SK-N-SH (cell line): ENCODE measurements at regions not wholly inside any gene's neighbourhood (a gene's known extent, or its start where the extent isn't known, plus 50 kb on each side); places are given as distances from the start of the nearest gene placed in this dataset.

ENCODE experiments used
- CTCF ChIA-PET: fragments of 300-600, 350-600 bp; formaldehyde crosslinking; extraction: SDS; loops from one replicate; lab custom pipeline; 2021; lab: Yijun Ruan, JAX
- POLR2A ChIA-PET: fragments of 350-600 bp; sonication (Branson Sonifier 250); formaldehyde crosslinking; extraction: SDS; loops from one replicate; lab custom pipeline; 2020; ENCODE audit warnings: antibody characterized with exemption, inconsistent platforms; lab: Yijun Ruan, JAX
- DNase-seq: peaks from one replicate; pipeline ENCODE4 v3.0.0; 2012
- H2AFZ ChIP-seq: fragments of 200-600 bp; sonication (generic); 2 replicates; pipeline ENCODE4 v1.8.1; 2016; ENCODE audit warnings: antibody characterized with exemption, mild to moderate bottlenecking, low read depth
- H3F3A ChIP-seq: fragments of 200-600 bp; sonication (generic); replicated peaks from 2 replicates; pipeline ENCODE3; 2016; ENCODE audit warnings: antibody characterized with exemption, mild to moderate bottlenecking; ENCODE audit not compliant: insufficient read depth
- H3K27ac ChIP-seq, 2 experiments: fragments of 200-500 bp in 1 of 2; fragments of 200-600 bp in 1 of 2; sonication (Bioruptor generic) in 1 of 2; sonication (generic), shearing (Covaris generic) in 1 of 2; 2 replicates each; pipeline versions ENCODE4 v1.5.1 to v1.6.1; 2014 to 2016; ENCODE audit warnings: low read depth in 2 of 2, inconsistent platforms in 1 of 2, low read length in 1 of 2, mild to moderate bottlenecking in 1 of 2, mixed read lengths in 1 of 2
- H3K27me3 ChIP-seq: fragments of 200-600 bp; sonication (generic), shearing (Covaris generic); 2 replicates; pipeline ENCODE4 v1.6.1; 2016; ENCODE audit warnings: mixed run types; ENCODE audit not compliant: insufficient read depth
- H3K36me3 ChIP-seq, 2 experiments: fragments of 200-500 bp in 1 of 2; fragments of 200-600 bp in 1 of 2; sonication (Bioruptor generic) in 1 of 2; sonication (generic) in 1 of 2; replicated peaks in 1 of 2; 2 replicates each; pipeline versions ENCODE3 to v1.5.1; 2014 to 2016; ENCODE audit warnings: low read length in 1 of 2, mild to moderate bottlenecking in 1 of 2; ENCODE audit not compliant: insufficient read depth in 2 of 2, control insufficient read depth in 1 of 2
- H3K4me1 ChIP-seq, 2 experiments: fragments of 200-500 bp in 1 of 2; fragments of 200-600 bp in 1 of 2; sonication (Bioruptor generic) in 1 of 2; sonication (generic), shearing (Covaris generic) in 1 of 2; 2 replicates each; pipeline versions ENCODE4 v1.5.1 to v1.6.1; 2014 to 2016; ENCODE audit warnings: low read depth in 1 of 2, low read length in 1 of 2, mixed run types in 1 of 2; ENCODE audit not compliant: insufficient read depth in 2 of 2, control insufficient read depth in 1 of 2
- H3K4me2 ChIP-seq: fragments of 200-600 bp; sonication (generic), shearing (Covaris generic); 2 replicates; pipeline ENCODE4 v1.6.1; 2017; ENCODE audit warnings: mixed run types
- H3K4me3 ChIP-seq, 2 experiments: fragments of 200-500 bp in 1 of 2; fragments of 200-600 bp in 1 of 2; sonication (Bioruptor generic) in 1 of 2; sonication (generic), shearing (Covaris generic) in 1 of 2; 2 replicates each; pipeline versions ENCODE4 v1.5.1 to v1.8.1; 2014 to 2016; ENCODE audit warnings: low read depth in 2 of 2, inconsistent platforms in 1 of 2, low read length in 1 of 2, mild to moderate bottlenecking in 1 of 2, mixed read lengths in 1 of 2, moderate library complexity in 1 of 2
- H3K79me2 ChIP-seq: fragments of 200-600 bp; sonication (generic); 2 replicates; pipeline ENCODE4 v1.8.1; 2017; ENCODE audit warnings: mild to moderate bottlenecking; ENCODE audit not compliant: insufficient read depth
- H3K9ac ChIP-seq: fragments of 200-600 bp; sonication (generic); 2 replicates; pipeline ENCODE4 v1.6.1; 2017; ENCODE audit warnings: mixed run types
- H3K9me2 ChIP-seq: fragments of 200-600 bp; sonication (generic); 2 replicates; pipeline ENCODE4 v1.6.1; 2017; ENCODE audit warnings: mixed run types
- H3K9me3 ChIP-seq: fragments of 200-600 bp; sonication (generic); 2 replicates; pipeline ENCODE4 v1.6.1; 2017; ENCODE audit warnings: mixed run types, mild to moderate bottlenecking, moderate library complexity
- H4K20me1 ChIP-seq: fragments of 200-600 bp; sonication (generic); 2 replicates; pipeline ENCODE4 v1.6.1; 2017; ENCODE audit warnings: mild to moderate bottlenecking, mixed run types; ENCODE audit not compliant: insufficient read depth
- CHD2 ChIP-seq: fragments of 150-350 bp; IDR thresholded peaks from 2 replicates; pipeline ENCODE4 v1.6.1; 2018; ENCODE audit warnings: low read length; ENCODE audit not compliant: partially characterized antibody
- EZH2phosphoT487 ChIP-seq: fragments of 200-600 bp; sonication (generic); IDR thresholded peaks from 2 replicates; pipeline ENCODE4 v1.6.1; 2017; ENCODE audit warnings: low read depth, mixed run types, mild to moderate bottlenecking, antibody characterized with exemption, moderate library complexity, borderline replicate concordance
- GABPA ChIP-seq: IDR thresholded peaks from 2 replicates; pipeline ENCODE4 v1.4.0; 2012; ENCODE audit warnings: low read depth, mild to moderate bottlenecking
- MEF2A ChIP-seq: IDR thresholded peaks from 2 replicates; pipeline ENCODE4 v1.4.0; 2012; ENCODE audit warnings: low read depth, borderline replicate concordance
- MXI1 ChIP-seq: IDR thresholded peaks from 2 replicates; pipeline ENCODE4 v1.6.1; 2012; ENCODE audit warnings: mild to moderate bottlenecking, low read depth, low read length, improper control_type of control experiment
- NFIC ChIP-seq: IDR thresholded peaks from 2 replicates; pipeline ENCODE4 v1.4.0; 2012; ENCODE audit warnings: borderline replicate concordance
- NRF1 ChIP-seq: IDR thresholded peaks from 2 replicates; pipeline ENCODE4 v1.6.1; 2012; ENCODE audit warnings: low read depth, mild to moderate bottlenecking, low read length
- RCOR1 ChIP-seq: fragments of 150-350 bp; IDR thresholded peaks from 2 replicates; pipeline ENCODE4 v1.6.1; 2017; ENCODE audit warnings: antibody characterized with exemption, low read length
- RXRA ChIP-seq: IDR thresholded peaks from 2 replicates; pipeline ENCODE4 v1.4.0; 2012; ENCODE audit warnings: low read depth, mild to moderate bottlenecking, borderline replicate concordance
- WGBS: methylation state at CpG from one replicate; pipeline ENCODE4 v1.1.6; 2017; ENCODE audit warnings: low lambda C conversion rate; 5-methylcytosine and 5-hydroxymethylcytosine counted together
- TF ChIP-seq, protein P1 (sequence below): fragments of 150-350 bp; IDR thresholded peaks from 2 replicates; pipeline ENCODE4 v1.6.1; 2016; ENCODE audit warnings: mild to moderate bottlenecking, low read depth, low read length
- TF ChIP-seq, protein P2 (sequence below): fragments of 150-350 bp; IDR thresholded peaks from 2 replicates; pipeline ENCODE4 v1.6.1; 2017; ENCODE audit warnings: antibody characterized with exemption, low read length, low read depth, borderline replicate concordance
- TF ChIP-seq, protein P3 (sequence below): IDR thresholded peaks from 2 replicates; pipeline ENCODE4 v1.4.0; 2012; ENCODE audit warnings: low read depth, borderline replicate concordance
- TF ChIP-seq, protein P4 (sequence below): IDR thresholded peaks from 2 replicates; pipeline ENCODE4 v1.6.1; 2012; ENCODE audit warnings: mild to moderate bottlenecking, low read depth, low read length, moderate library complexity
- TF ChIP-seq, protein P5 (sequence below): IDR thresholded peaks from 2 replicates; pipeline ENCODE4 v1.4.0; 2012; ENCODE audit warnings: low read depth

DNA sequence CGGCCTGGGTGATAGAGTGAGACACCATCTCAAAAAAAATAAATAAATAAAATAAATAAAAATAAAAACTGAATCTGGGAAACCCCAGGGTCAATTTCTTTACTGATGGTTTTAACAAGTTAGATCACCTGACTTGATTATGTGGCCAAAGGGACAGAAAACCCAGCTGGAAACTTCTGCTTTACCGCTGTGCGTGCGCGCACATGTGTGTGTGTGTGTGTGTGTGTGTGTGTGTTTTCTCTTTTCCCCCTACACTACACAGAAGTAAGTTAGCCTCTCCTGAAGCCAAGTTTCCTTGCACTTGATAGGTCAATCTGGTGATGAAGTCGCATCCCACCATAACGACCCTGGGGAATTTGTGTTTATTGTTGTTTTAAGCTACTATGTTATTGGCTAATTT is 105.3 kb upstream of the AMN1 start:
- H3F3A ChIP-seq = no peaks in the 10 kb centered on the region
- H3K36me3 ChIP-seq = no peaks in the 10 kb centered on the region
- no peaks in the 10 kb centered on the region for H3K27me3 ChIP-seq
- ChIA-PET POLR2A (no interaction called here), CTCF (no interaction called here)
- no peaks in the 10 kb centered on the region for H4K20me1 ChIP-seq
- no peaks in the 10 kb centered on the region for H3K79me2 ChIP-seq
- no peak for TF ChIP-seq NRF1
- TF ChIP-seq MEF2A = no peak
- no peak for TF ChIP-seq EZH2phosphoT487
- TF ChIP-seq RCOR1 = no peak
- TF ChIP-seq, protein P1, sequence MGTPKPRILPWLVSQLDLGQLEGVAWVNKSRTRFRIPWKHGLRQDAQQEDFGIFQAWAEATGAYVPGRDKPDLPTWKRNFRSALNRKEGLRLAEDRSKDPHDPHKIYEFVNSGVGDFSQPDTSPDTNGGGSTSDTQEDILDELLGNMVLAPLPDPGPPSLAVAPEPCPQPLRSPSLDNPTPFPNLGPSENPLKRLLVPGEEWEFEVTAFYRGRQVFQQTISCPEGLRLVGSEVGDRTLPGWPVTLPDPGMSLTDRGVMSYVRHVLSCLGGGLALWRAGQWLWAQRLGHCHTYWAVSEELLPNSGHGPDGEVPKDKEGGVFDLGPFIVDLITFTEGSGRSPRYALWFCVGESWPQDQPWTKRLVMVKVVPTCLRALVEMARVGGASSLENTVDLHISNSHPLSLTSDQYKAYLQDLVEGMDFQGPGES = no peak
- TF ChIP-seq RXRA = no peak
- TF ChIP-seq, protein P2, sequence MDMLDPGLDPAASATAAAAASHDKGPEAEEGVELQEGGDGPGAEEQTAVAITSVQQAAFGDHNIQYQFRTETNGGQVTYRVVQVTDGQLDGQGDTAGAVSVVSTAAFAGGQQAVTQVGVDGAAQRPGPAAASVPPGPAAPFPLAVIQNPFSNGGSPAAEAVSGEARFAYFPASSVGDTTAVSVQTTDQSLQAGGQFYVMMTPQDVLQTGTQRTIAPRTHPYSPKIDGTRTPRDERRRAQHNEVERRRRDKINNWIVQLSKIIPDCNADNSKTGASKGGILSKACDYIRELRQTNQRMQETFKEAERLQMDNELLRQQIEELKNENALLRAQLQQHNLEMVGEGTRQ = no peak
- no peaks in the 10 kb centered on the region for H3K4me1 ChIP-seq
- DNase-seq = no peak
- WGBS = 82% methylated on average over 7 of the region's 7 CpGs
- no peak overlapping the region for H3K27ac ChIP-seq
- H3K9ac ChIP-seq = no peak overlapping the region
- H3K4me3 ChIP-seq = no peak overlapping the region
- no peaks in the 10 kb centered on the region for H3K9me2 ChIP-seq
- no peaks in the 10 kb centered on the region for H3K9me3 ChIP-seq
- no peak overlapping the region for H3K4me2 ChIP-seq
- no peak overlapping the region for H2AFZ ChIP-seq

DNA sequence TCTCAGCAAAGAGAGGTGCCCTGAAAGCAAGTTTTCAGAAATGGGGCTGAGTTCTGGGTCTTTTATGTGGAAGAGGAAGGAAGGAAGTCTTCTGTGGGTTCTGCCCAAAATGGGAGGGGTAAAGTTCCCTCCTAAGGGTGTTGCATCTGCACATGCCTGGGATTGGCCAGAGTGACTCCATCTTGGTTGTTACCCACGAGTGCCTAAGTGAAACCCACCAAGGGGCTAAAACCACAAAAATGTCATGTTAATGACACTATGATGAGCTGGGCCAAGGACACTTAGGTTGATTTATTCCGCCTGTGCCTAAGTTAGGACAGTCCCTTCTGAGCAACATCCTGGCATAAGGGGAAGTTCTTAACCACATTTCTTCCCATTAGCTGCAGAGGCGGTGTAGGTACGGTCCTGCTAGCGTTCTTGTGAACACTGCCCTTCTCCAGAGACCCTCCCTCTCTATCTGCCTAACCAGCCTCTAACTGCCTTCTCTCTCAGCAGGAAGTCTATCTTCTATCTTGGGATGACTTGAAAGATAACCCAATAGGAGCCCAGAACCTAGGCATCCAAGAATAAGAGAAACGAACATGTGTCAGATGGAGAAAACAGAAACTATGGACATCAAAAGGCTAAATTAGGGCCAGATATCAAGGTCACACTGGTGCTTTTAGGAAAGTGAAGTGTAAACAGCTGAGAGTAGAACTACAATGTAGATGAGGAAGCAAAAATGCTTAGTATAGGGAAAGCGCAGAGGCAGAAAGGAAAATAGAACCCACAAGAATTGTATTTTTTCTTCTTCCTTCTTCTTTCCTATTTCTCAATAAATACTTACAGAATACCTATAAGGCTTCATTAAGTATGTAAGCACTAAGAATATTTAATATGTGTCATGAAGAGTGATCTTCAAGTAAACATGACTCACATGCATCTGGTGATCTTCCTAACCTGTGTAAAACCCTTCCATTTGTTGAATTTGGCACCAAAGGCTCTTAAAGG is 104.2 kb upstream of the AMN1 start:
- no peak for DNase-seq
- H3K36me3 ChIP-seq = no peaks in the 10 kb centered on the region
- H3K4me3 ChIP-seq = no peak overlapping the region
- no peak overlapping the region for H3K9ac ChIP-seq
- ChIA-PET CTCF (no interaction called here), POLR2A (no interaction called here)
- H3K4me2 ChIP-seq = no peak overlapping the region
- no peaks in the 10 kb centered on the region for H3K79me2 ChIP-seq
- no peaks in the 10 kb centered on the region for H4K20me1 ChIP-seq
- H3K27ac ChIP-seq = no peak overlapping the region
- H3K4me1 ChIP-seq = no peaks in the 10 kb centered on the region
- H3K9me2 ChIP-seq = no peaks in the 10 kb centered on the region
- no peak overlapping the region for H2AFZ ChIP-seq
- 62% methylated on average over 7 of the region's 7 CpGs for WGBS
- H3K9me3 ChIP-seq = no peaks in the 10 kb centered on the region
- H3F3A ChIP-seq = no peaks in the 10 kb centered on the region
- no peaks in the 10 kb centered on the region for H3K27me3 ChIP-seq
- TF ChIP-seq NFIC (no peak), GABPA (no peak), CHD2 (no peak), MXI1 (no peak)
- TF ChIP-seq, protein P3, sequence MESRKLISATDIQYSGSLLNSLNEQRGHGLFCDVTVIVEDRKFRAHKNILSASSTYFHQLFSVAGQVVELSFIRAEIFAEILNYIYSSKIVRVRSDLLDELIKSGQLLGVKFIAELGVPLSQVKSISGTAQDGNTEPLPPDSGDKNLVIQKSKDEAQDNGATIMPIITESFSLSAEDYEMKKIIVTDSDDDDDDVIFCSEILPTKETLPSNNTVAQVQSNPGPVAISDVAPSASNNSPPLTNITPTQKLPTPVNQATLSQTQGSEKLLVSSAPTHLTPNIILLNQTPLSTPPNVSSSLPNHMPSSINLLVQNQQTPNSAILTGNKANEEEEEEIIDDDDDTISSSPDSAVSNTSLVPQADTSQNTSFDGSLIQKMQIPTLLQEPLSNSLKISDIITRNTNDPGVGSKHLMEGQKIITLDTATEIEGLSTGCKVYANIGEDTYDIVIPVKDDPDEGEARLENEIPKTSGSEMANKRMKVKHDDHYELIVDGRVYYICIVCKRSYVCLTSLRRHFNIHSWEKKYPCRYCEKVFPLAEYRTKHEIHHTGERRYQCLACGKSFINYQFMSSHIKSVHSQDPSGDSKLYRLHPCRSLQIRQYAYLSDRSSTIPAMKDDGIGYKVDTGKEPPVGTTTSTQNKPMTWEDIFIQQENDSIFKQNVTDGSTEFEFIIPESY = no peak
- TF ChIP-seq, protein P2 = no peak
- TF ChIP-seq, protein P1 = no peak
- TF ChIP-seq, protein P4, sequence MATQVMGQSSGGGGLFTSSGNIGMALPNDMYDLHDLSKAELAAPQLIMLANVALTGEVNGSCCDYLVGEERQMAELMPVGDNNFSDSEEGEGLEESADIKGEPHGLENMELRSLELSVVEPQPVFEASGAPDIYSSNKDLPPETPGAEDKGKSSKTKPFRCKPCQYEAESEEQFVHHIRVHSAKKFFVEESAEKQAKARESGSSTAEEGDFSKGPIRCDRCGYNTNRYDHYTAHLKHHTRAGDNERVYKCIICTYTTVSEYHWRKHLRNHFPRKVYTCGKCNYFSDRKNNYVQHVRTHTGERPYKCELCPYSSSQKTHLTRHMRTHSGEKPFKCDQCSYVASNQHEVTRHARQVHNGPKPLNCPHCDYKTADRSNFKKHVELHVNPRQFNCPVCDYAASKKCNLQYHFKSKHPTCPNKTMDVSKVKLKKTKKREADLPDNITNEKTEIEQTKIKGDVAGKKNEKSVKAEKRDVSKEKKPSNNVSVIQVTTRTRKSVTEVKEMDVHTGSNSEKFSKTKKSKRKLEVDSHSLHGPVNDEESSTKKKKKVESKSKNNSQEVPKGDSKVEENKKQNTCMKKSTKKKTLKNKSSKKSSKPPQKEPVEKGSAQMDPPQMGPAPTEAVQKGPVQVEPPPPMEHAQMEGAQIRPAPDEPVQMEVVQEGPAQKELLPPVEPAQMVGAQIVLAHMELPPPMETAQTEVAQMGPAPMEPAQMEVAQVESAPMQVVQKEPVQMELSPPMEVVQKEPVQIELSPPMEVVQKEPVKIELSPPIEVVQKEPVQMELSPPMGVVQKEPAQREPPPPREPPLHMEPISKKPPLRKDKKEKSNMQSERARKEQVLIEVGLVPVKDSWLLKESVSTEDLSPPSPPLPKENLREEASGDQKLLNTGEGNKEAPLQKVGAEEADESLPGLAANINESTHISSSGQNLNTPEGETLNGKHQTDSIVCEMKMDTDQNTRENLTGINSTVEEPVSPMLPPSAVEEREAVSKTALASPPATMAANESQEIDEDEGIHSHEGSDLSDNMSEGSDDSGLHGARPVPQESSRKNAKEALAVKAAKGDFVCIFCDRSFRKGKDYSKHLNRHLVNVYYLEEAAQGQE = no peak
- TF ChIP-seq, protein P5, sequence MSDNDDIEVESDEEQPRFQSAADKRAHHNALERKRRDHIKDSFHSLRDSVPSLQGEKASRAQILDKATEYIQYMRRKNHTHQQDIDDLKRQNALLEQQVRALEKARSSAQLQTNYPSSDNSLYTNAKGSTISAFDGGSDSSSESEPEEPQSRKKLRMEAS = no peak
